ENCODE measurements at regions not wholly inside any gene's neighbourhood (a gene's known extent, or its start where the extent isn't known, plus 50 kb on each side); places are given as distances from the start of the nearest gene placed in this dataset.

GRCh38 chr2:11017921-11018320 lies 106.2 kb downstream of the KCNF1 start:
- no peak for TF ChIP-seq CTCF (IDR thresholded peaks at IDR 0.05)
- TF ChIP-seq POLR2A (IDR thresholded peaks at IDR 0.05), result no peak

Measured in thyroid gland (tissue), 4 donors.